ENCODE measurements at regions not wholly inside any gene's neighbourhood (a gene's known extent, or its start where the extent isn't known, plus 50 kb on each side); places are given as distances from the start of the nearest gene placed in this dataset.

GRCh38 chr6:19906171-19906570, 69.0 kb downstream of the ID4 start:
- TF ChIP-seq CTCF (IDR thresholded peaks at IDR 0.05) (no peak), POLR2A (IDR thresholded peaks at IDR 0.05) (no peak), POLR2AphosphoS5 (IDR thresholded peaks at IDR 0.05) (no peak), EP300 (IDR thresholded peaks at IDR 0.05) (no peak)

All from suprapubic skin (tissue), 4 donors.